ENCODE measurements at regions not wholly inside any gene's neighbourhood (a gene's known extent, or its start where the extent isn't known, plus 50 kb on each side); places are given as distances from the start of the nearest gene placed in this dataset.

DNA sequence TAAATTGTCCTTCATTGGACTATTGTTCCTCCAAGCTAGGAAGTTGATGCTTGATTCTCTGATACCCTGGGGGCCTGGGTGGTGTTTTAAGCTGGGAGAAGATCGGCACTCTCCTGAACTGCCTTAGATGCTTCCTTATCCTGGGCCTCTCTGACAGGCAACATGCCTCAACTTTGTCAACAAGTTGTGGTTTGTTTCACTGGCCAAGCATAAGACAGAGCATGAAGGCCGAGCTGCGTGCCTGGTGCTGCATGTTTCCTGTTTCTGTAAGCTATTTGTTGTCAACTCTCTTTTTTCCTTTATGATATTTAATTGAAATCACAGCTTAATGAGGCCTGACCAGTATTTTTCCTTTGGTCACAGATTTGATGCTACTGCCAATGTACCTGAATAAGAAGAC is 187.6 kb upstream of the TNC start:
- Histone ChIP-seq H3K79me2 (ENCODE audit: low read length) (no peaks in the 10 kb centered on the region), H3K9me2 (replicated peaks; ENCODE audit: insufficient read depth, low read length) (no peaks in the 10 kb centered on the region), H2AFZ (ENCODE audit: low read length) (no peak overlapping the region), H4K20me1 (ENCODE audit: insufficient read depth, low read depth, low read length) (no peaks in the 10 kb centered on the region), H3K4me3 (ENCODE audit: low read length) (no peak overlapping the region), H3K36me3 (ENCODE audit: insufficient read depth, low read length) (no peaks in the 10 kb centered on the region), H3K9ac (ENCODE audit: low read length) (no peak overlapping the region), H3K4me2 (ENCODE audit: low read depth, low read length, poor library complexity, severe bottlenecking) (no peak overlapping the region), H3K27ac (ENCODE audit: low read length) (no peak overlapping the region), H3K27me3 (ENCODE audit: low read length) (no peaks in the 10 kb centered on the region), H3K4me1 (ENCODE audit: low read length) (no peaks in the 10 kb centered on the region), H3K9me3 (ENCODE audit: low read length) (no peaks in the 10 kb centered on the region)
- no peak for DNase-seq

DNA sequence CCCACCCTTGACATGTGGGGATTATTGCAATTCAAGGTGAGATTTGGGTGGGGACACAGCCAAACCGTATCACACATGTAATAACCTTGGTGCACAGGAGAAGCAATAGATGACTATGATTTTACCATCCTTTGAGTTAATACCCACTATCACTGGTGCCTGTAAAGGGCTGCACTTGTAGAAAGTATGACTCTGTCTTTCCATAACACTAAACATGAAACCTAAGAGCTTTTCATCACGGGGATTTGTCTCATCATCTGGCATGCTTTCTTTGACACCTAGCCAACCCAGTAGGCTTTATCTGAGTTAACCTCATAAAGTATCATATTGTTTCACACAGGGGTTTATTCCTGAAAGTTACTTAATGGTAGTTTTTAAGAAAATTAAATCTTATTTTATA is 188.9 kb upstream of the TNC start:
- H3K4me1 ChIP-seq (ENCODE audit: low read length), result no peaks in the 10 kb centered on the region
- no peaks in the 10 kb centered on the region for H3K27me3 ChIP-seq (ENCODE audit: low read length)
- no peak overlapping the region for H2AFZ ChIP-seq (ENCODE audit: low read length)
- no peak overlapping the region for H3K9ac ChIP-seq (ENCODE audit: low read length)
- no peak overlapping the region for H3K4me3 ChIP-seq (ENCODE audit: low read length)
- no peaks in the 10 kb centered on the region for H3K9me2 ChIP-seq (replicated peaks; ENCODE audit: insufficient read depth, low read length)
- H3K79me2 ChIP-seq (ENCODE audit: low read length), result no peaks in the 10 kb centered on the region
- H3K9me3 ChIP-seq (ENCODE audit: low read length), result no peaks in the 10 kb centered on the region
- H3K4me2 ChIP-seq (ENCODE audit: low read depth, low read length, poor library complexity, severe bottlenecking), result no peak overlapping the region
- DNase-seq, result no peak
- no peaks in the 10 kb centered on the region for H4K20me1 ChIP-seq (ENCODE audit: insufficient read depth, low read depth, low read length)
- H3K27ac ChIP-seq (ENCODE audit: low read length), result no peak overlapping the region
- no peaks in the 10 kb centered on the region for H3K36me3 ChIP-seq (ENCODE audit: insufficient read depth, low read length)

DNA sequence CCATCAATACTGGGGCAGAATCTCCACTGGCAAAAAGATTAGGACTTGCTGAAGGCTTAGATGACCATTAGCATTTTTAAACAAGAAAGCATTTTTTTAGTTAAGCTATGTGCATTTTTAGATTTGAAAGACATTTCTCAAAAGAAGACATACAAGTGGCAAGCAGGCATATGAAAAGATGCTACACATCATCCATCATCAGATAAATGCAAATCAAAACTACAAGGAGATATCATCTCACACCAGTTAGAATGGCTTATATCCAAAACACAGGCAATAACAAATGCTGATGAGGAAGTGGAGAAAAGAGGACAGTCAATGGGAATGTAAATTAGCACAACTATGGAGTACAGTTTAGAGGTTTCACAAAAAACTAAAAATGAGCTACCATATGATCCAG is 195.6 kb upstream of the TNC start:
- Histone ChIP-seq H3K4me1 (ENCODE audit: low read length) (no peaks in the 10 kb centered on the region), H3K79me2 (ENCODE audit: low read length) (no peaks in the 10 kb centered on the region), H3K9me2 (replicated peaks; ENCODE audit: insufficient read depth, low read length) (no peaks in the 10 kb centered on the region), H3K4me3 (ENCODE audit: low read length) (no peak overlapping the region), H3K9ac (ENCODE audit: low read length) (no peak overlapping the region), H4K20me1 (ENCODE audit: insufficient read depth, low read depth, low read length) (no peaks in the 10 kb centered on the region), H3K36me3 (ENCODE audit: insufficient read depth, low read length) (no peaks in the 10 kb centered on the region), H2AFZ (ENCODE audit: low read length) (no peak overlapping the region), H3K4me2 (ENCODE audit: low read depth, low read length, poor library complexity, severe bottlenecking) (no peak overlapping the region), H3K27me3 (ENCODE audit: low read length) (no peaks in the 10 kb centered on the region), H3K9me3 (ENCODE audit: low read length) (no peaks in the 10 kb centered on the region), H3K27ac (ENCODE audit: low read length) (no peak overlapping the region)
- no peak for DNase-seq

DNA sequence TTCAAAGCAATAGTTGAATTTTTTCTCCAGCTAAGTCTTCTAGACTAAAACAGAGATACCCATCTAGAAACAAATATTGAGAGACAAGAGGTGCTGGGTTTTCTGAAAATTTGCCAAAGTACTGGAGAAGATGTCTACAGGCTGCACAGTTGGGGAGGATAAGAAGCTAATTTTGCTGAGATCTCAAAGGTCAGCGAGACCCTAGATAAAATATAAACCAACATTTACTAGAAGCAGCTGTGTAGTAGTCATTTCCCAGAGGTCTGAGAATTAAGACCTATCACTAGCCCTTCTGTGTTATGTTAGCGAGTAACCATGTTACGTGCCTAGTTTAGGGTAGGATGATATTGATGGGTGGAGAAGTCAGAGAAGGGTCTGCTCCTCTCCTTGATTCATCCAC is 208.5 kb upstream of the TNC start:
- Histone ChIP-seq H3K4me1 (ENCODE audit: low read length) (no peaks in the 10 kb centered on the region), H2AFZ (ENCODE audit: low read length) (no peak overlapping the region), H3K4me3 (ENCODE audit: low read length) (no peak overlapping the region), H3K9ac (ENCODE audit: low read length) (no peak overlapping the region), H4K20me1 (ENCODE audit: insufficient read depth, low read depth, low read length) (no peaks in the 10 kb centered on the region), H3K4me2 (ENCODE audit: low read depth, low read length, poor library complexity, severe bottlenecking) (no peak overlapping the region), H3K27me3 (ENCODE audit: low read length) (no peaks in the 10 kb centered on the region), H3K9me2 (replicated peaks; ENCODE audit: insufficient read depth, low read length) (no peaks in the 10 kb centered on the region), H3K36me3 (ENCODE audit: insufficient read depth, low read length) (no peaks in the 10 kb centered on the region), H3K9me3 (ENCODE audit: low read length) (no peaks in the 10 kb centered on the region), H3K27ac (ENCODE audit: low read length) (no peak overlapping the region), H3K79me2 (ENCODE audit: low read length) (no peaks in the 10 kb centered on the region)
- DNase-seq, result no peak

DNA sequence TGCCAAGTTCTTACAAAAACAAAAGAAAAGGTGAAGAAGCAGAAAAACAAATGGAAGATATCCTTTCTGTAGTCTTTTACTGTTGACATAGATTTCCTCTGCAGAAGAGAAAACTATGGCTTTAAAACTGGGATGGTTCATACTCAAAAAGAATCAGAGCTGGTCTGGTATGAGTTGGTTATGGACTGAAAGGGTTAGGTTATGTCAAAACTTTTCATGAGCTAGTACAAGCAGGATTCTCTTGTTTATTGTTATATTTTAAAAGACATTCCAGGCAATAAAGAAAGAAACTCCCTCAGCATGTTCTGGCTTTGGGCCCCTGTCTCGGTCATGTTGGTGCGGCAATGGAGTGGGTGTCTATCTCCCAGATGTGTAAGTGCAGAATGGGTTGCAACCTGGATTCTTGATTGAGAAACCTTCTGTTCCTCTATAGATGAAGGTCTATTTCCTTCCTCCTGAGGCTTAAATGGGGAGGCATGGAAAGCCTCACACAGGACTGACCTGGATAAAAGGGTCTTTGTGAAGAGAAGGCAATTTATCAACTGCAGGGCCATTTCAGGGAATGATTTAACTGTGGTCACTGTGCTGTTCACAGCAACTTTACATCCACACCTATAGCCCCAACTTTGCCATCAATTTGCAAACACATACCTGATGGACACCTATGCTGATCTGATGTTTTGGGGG is 209.6 kb upstream of the TNC start:
- Histone ChIP-seq H2AFZ (ENCODE audit: low read length) (no peak overlapping the region), H3K9me3 (ENCODE audit: low read length) (no peaks in the 10 kb centered on the region), H3K4me3 (ENCODE audit: low read length) (no peak overlapping the region), H3K36me3 (ENCODE audit: insufficient read depth, low read length) (no peaks in the 10 kb centered on the region), H3K9ac (ENCODE audit: low read length) (no peak overlapping the region), H3K27ac (ENCODE audit: low read length) (no peak overlapping the region), H3K4me2 (ENCODE audit: low read depth, low read length, poor library complexity, severe bottlenecking) (no peak overlapping the region), H4K20me1 (ENCODE audit: insufficient read depth, low read depth, low read length) (no peaks in the 10 kb centered on the region), H3K79me2 (ENCODE audit: low read length) (no peaks in the 10 kb centered on the region), H3K4me1 (ENCODE audit: low read length) (no peaks in the 10 kb centered on the region), H3K9me2 (replicated peaks; ENCODE audit: insufficient read depth, low read length) (no peaks in the 10 kb centered on the region), H3K27me3 (ENCODE audit: low read length) (no peaks in the 10 kb centered on the region)
- DNase-seq, result no peak

DNA sequence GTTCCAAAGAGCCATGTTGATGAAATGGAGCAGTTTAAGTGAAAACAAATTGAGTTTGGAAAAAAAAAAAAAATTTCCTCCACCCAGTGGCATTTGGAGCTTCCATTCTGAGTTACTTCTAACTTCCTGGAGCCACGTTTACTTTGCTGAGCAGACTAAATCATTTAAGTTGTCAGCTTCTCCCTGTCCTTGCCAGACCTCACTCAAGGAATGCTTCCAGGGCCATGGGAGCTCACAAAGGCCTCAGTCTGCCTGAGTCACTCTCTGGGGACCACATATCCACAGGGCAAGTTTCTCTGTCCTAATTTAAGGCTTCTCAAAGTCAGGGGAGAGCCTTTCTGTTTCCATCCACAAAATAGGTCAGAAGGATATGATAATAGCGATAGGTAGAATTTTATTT is 210.3 kb upstream of the TNC start:
- no peaks in the 10 kb centered on the region for H3K4me1 ChIP-seq (ENCODE audit: low read length)
- no peak overlapping the region for H3K4me3 ChIP-seq (ENCODE audit: low read length)
- no peak overlapping the region for H3K9ac ChIP-seq (ENCODE audit: low read length)
- no peaks in the 10 kb centered on the region for H3K79me2 ChIP-seq (ENCODE audit: low read length)
- no peaks in the 10 kb centered on the region for H3K36me3 ChIP-seq (ENCODE audit: insufficient read depth, low read length)
- no peak for DNase-seq
- H2AFZ ChIP-seq (ENCODE audit: low read length), result no peak overlapping the region
- H3K4me2 ChIP-seq (ENCODE audit: low read depth, low read length, poor library complexity, severe bottlenecking), result no peak overlapping the region
- no peaks in the 10 kb centered on the region for H4K20me1 ChIP-seq (ENCODE audit: insufficient read depth, low read depth, low read length)
- no peak overlapping the region for H3K27ac ChIP-seq (ENCODE audit: low read length)
- no peaks in the 10 kb centered on the region for H3K27me3 ChIP-seq (ENCODE audit: low read length)
- H3K9me3 ChIP-seq (ENCODE audit: low read length), result no peaks in the 10 kb centered on the region
- no peaks in the 10 kb centered on the region for H3K9me2 ChIP-seq (replicated peaks; ENCODE audit: insufficient read depth, low read length)

DNA sequence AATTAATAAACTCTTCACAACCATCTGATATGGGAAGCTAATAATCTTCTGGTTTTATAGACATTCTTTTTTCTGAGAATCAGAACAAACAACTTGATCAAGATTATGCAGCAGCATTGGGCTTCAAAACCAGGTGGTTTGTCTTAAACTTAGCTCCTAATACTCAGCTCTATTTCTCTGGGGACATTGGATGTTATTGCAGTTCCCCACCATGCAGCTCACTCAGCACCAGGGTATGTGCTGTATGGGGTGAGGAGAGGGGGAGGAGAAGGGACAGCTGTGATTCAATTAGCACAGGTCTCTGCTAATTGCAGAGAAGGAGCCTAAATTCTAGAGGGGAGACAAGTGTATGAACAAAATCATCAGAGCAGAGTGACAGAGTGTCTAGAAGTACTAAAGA is 210.7 kb upstream of the TNC start:
- H3K9ac ChIP-seq (ENCODE audit: low read length), result no peak overlapping the region
- no peaks in the 10 kb centered on the region for H3K9me3 ChIP-seq (ENCODE audit: low read length)
- no peaks in the 10 kb centered on the region for H3K4me1 ChIP-seq (ENCODE audit: low read length)
- H3K9me2 ChIP-seq (replicated peaks; ENCODE audit: insufficient read depth, low read length), result no peaks in the 10 kb centered on the region
- H2AFZ ChIP-seq (ENCODE audit: low read length), result no peak overlapping the region
- no peaks in the 10 kb centered on the region for H3K36me3 ChIP-seq (ENCODE audit: insufficient read depth, low read length)
- no peaks in the 10 kb centered on the region for H4K20me1 ChIP-seq (ENCODE audit: insufficient read depth, low read depth, low read length)
- H3K27me3 ChIP-seq (ENCODE audit: low read length), result no peaks in the 10 kb centered on the region
- DNase-seq, result no peak
- no peak overlapping the region for H3K4me2 ChIP-seq (ENCODE audit: low read depth, low read length, poor library complexity, severe bottlenecking)
- H3K27ac ChIP-seq (ENCODE audit: low read length), result no peak overlapping the region
- no peaks in the 10 kb centered on the region for H3K79me2 ChIP-seq (ENCODE audit: low read length)
- H3K4me3 ChIP-seq (ENCODE audit: low read length), result no peak overlapping the region

DNA sequence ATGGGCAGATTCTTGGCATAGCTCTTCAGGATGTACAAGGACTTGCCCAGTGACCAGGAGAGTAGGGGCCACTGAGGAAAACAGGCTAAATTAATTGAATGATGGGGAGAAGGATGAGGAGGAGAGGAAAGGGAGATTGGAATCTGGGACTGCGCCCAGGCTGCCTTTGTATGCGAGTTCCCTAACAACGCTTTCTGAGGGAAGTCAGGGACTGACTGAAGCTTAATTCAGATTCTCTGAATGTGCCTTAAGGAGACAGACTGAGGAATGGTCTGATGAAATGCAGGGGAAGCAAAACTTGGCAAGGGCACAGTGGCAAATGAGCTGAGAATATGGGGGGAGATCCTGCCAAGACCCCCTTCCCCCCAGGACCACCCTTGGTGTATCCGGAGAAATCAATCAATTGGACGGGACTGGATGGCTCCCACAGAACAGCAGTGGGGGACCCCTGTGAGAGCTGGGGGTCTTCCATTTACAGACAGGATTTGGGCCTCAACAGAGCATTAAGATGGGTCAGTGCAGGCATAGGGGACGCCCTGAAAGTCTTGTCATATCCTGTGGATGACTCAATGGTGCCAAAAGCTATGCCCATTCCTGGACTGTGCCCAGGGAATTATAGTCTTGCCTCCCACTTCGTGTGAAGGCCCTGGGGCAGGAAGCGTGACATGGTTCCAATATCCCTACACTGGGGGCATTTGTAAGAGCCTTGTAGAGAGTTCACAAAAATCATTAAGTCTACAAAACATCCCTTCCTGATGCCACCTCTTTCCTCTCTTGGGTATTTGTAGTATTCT is 215.5 kb upstream of the TNC start:
- no peaks in the 10 kb centered on the region for H3K9me3 ChIP-seq (ENCODE audit: low read length)
- H3K79me2 ChIP-seq (ENCODE audit: low read length), result no peaks in the 10 kb centered on the region
- no peaks in the 10 kb centered on the region for H3K4me1 ChIP-seq (ENCODE audit: low read length)
- DNase-seq, result no peak
- no peak overlapping the region for H3K9ac ChIP-seq (ENCODE audit: low read length)
- no peaks in the 10 kb centered on the region for H3K27me3 ChIP-seq (ENCODE audit: low read length)
- H4K20me1 ChIP-seq (ENCODE audit: insufficient read depth, low read depth, low read length), result no peaks in the 10 kb centered on the region
- no peak overlapping the region for H3K4me2 ChIP-seq (ENCODE audit: low read depth, low read length, poor library complexity, severe bottlenecking)
- H3K27ac ChIP-seq (ENCODE audit: low read length), result no peak overlapping the region
- no peak overlapping the region for H3K4me3 ChIP-seq (ENCODE audit: low read length)
- no peak overlapping the region for H2AFZ ChIP-seq (ENCODE audit: low read length)
- no peaks in the 10 kb centered on the region for H3K36me3 ChIP-seq (ENCODE audit: insufficient read depth, low read length)
- no peaks in the 10 kb centered on the region for H3K9me2 ChIP-seq (replicated peaks; ENCODE audit: insufficient read depth, low read length)

All from Karpas-422 (cell line).